ENCODE measurements at regions not wholly inside any gene's neighbourhood (a gene's known extent, or its start where the extent isn't known, plus 50 kb on each side); places are given as distances from the start of the nearest gene placed in this dataset.

DNA sequence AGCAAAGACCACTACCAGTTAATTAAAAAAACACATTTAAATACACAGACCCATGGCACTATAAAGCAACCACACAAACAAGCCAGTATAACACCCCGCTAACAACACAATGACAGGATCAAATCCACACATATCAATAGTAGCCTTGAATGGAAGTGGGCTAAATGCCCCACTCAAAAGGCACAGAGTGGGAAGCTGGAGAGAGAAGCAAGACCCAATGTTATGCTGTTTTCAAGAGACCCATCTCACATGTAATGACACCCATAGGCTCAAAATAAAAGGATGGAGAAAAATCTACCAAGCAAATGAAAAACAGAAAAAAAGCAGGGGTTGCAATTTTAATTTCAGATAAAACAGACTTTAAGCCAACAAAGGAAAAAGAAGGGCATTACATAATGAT, 125.4 kb upstream of the PTCHD4 start (continued):
- TF ChIP-seq ZNF557 (CRISPR knock-in tag; IDR thresholded peaks at IDR 0.05): no peak
- TF ChIP-seq, protein P1, sequence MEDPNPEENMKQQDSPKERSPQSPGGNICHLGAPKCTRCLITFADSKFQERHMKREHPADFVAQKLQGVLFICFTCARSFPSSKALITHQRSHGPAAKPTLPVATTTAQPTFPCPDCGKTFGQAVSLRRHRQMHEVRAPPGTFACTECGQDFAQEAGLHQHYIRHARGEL (CRISPR knock-in tag; IDR thresholded peaks at IDR 0.05): no peak
- TF ChIP-seq, protein P2, sequence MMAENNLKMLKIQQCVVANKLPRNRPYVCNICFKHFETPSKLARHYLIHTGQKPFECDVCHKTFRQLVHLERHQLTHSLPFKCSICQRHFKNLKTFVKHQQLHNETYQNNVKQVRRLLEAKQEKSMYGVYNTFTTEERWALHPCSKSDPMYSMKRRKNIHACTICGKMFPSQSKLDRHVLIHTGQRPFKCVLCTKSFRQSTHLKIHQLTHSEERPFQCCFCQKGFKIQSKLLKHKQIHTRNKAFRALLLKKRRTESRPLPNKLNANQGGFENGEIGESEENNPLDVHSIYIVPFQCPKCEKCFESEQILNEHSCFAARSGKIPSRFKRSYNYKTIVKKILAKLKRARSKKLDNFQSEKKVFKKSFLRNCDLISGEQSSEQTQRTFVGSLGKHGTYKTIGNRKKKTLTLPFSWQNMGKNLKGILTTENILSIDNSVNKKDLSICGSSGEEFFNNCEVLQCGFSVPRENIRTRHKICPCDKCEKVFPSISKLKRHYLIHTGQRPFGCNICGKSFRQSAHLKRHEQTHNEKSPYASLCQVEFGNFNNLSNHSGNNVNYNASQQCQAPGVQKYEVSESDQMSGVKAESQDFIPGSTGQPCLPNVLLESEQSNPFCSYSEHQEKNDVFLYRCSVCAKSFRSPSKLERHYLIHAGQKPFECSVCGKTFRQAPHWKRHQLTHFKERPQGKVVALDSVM (CRISPR knock-in tag; IDR thresholded peaks at IDR 0.05): no peak

DNA sequence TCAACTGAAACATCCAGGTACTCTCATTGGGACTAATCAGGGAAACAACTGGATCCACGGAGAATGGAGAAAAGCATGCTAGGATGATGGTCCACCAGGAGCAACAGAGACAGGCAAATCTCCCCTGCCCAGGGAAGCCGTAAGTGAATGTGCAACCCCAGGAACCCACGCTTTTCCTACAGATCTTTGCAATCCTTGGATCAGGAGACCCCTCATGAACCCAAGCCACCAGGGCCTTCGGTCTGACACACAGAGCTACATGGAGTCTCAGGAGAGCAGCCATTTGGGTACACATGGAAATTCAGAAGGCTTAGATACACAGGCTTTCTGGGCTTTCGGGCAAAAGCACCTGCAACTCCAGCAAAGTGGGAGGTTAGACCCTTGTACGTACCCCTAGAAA, 122.1 kb upstream of the PTCHD4 start:
- H4K20me1 ChIP-seq (ENCODE audit: insufficient read depth, low read length): no peaks in the 10 kb centered on the region
- no TSS peak for BruUV-seq (replicated peaks)
- ATAC-seq (no peak), DNase-seq (ENCODE audit: low spot score) (no peak), FAIRE-seq (no peak)
- H3K27ac ChIP-seq (ENCODE audit: extremely low read length, insufficient read depth, low read length): no peak overlapping the region
- H3K79me2 ChIP-seq (ENCODE audit: insufficient read depth, low read length): no peaks in the 10 kb centered on the region
- intact Hi-C loops (cut with micrococcal nuclease; ENCODE audit: unreplicated experiment): no loop called here
- no peaks in the 10 kb centered on the region; a peak in 2 of 5 replicates for H3K27me3 ChIP-seq (ENCODE audit: control insufficient read depth in 1 of 2, insufficient read depth in 2 of 2, low read length in 2 of 2)
- H3K36me3 ChIP-seq (replicated peaks in 1 of 2; ENCODE audit: control insufficient read depth in 1 of 2, insufficient read depth in 2 of 2, low read length in 2 of 2): no peaks in the 10 kb centered on the region
- H3K4me1 ChIP-seq (ENCODE audit: insufficient read depth, low read length): no peaks in the 10 kb centered on the region
- no peak overlapping the region for H2AFZ ChIP-seq (ENCODE audit: low read length)
- peak overlapping the region; percentile 2; the same call in 1 of the 2 replicates for H3K4me2 ChIP-seq (ENCODE audit: low read depth, low read length)
- H3K9ac ChIP-seq (ENCODE audit: insufficient read depth, low read depth, low read length): no peak overlapping the region
- ChIA-PET POLR2A (no interaction called here), CTCF (ENCODE audit: low intra/inter-chr PET ratio, low total read pairs) (no interaction called here)
- H3K9me3 ChIP-seq (ENCODE audit: low read length): peaks cover 21% of the 10 kb centered on the region; the same call in 1 of the 2 replicates
- in situ Hi-C loops (cut with HindIII; ENCODE audit: extremely low pct_ligation_motif_present, low pct_unique_long_range_greater_than_20kb): no loop called here
- 18% methylated on average over 6 of the region's 6 CpGs for WGBS (ENCODE audit: low lambda C conversion rate)
- no peak overlapping the region for H3K4me3 ChIP-seq (replicated peaks in 1 of 3; ENCODE audit: insufficient read depth in 1 of 3, low read depth in 2 of 3, low read length in 3 of 3)
- no peak for TF ChIP-seq ZNF772 (CRISPR knock-in tag; IDR thresholded peaks at IDR 0.05)
- TF ChIP-seq, protein P3, sequence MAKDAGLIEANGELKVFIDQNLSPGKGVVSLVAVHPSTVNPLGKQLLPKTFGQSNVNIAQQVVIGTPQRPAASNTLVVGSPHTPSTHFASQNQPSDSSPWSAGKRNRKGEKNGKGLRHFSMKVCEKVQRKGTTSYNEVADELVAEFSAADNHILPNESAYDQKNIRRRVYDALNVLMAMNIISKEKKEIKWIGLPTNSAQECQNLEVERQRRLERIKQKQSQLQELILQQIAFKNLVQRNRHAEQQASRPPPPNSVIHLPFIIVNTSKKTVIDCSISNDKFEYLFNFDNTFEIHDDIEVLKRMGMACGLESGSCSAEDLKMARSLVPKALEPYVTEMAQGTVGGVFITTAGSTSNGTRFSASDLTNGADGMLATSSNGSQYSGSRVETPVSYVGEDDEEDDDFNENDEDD (CRISPR knock-in tag; IDR thresholded peaks at IDR 0.05; ENCODE audit: borderline replicate concordance): no peak
- TF ChIP-seq HNF4A (CRISPR knock-in tag; IDR thresholded peaks at IDR 0.05): no peak
- TF ChIP-seq IKZF4 (CRISPR knock-in tag; IDR thresholded peaks at IDR 0.05; ENCODE audit: borderline replicate concordance, low read depth, not compliant biosample characterization): no peak
- TF ChIP-seq, protein P4, sequence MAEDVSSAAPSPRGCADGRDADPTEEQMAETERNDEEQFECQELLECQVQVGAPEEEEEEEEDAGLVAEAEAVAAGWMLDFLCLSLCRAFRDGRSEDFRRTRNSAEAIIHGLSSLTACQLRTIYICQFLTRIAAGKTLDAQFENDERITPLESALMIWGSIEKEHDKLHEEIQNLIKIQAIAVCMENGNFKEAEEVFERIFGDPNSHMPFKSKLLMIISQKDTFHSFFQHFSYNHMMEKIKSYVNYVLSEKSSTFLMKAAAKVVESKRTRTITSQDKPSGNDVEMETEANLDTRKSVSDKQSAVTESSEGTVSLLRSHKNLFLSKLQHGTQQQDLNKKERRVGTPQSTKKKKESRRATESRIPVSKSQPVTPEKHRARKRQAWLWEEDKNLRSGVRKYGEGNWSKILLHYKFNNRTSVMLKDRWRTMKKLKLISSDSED (CRISPR knock-in tag; IDR thresholded peaks at IDR 0.05): no peak
- no peak for TF ChIP-seq ZNF607 (CRISPR knock-in tag; IDR thresholded peaks at IDR 0.05; ENCODE audit: borderline replicate concordance)
- TF ChIP-seq ZNF790 (CRISPR knock-in tag; IDR thresholded peaks at IDR 0.05; ENCODE audit: borderline replicate concordance): no peak
- TF ChIP-seq SRF (IDR thresholded peaks at IDR 0.05; ENCODE audit: low read depth, low read length): no peak
- TF ChIP-seq PHF21A (CRISPR knock-in tag; IDR thresholded peaks at IDR 0.05): no peak
- TF ChIP-seq POLR2AphosphoS2 (IDR thresholded peaks at IDR 0.05; ENCODE audit: low read depth, low read length): no peak
- no peak for TF ChIP-seq NR1H2 (CRISPR knock-in tag; IDR thresholded peaks at IDR 0.05; ENCODE audit: borderline replicate concordance, low read depth)
- no peak for TF ChIP-seq ZNF746 (CRISPR knock-in tag; IDR thresholded peaks at IDR 0.05)
- TF ChIP-seq HOXD1 (CRISPR knock-in tag; IDR thresholded peaks at IDR 0.05): no peak
- no peak for TF ChIP-seq ZNF101 (CRISPR knock-in tag; IDR thresholded peaks at IDR 0.05; ENCODE audit: borderline replicate concordance, low read depth)
- no peak for TF ChIP-seq ZNF225 (CRISPR knock-in tag; IDR thresholded peaks at IDR 0.05)
- no peak for TF ChIP-seq BHLHE40 (IDR thresholded peaks at IDR 0.05; ENCODE audit: low read length)
- no peak for TF ChIP-seq ZNF160 (CRISPR knock-in tag; IDR thresholded peaks at IDR 0.05)
